GM08714 (cell line): ENCODE measurements at regions not wholly inside any gene's neighbourhood (a gene's known extent, or its start where the extent isn't known, plus 50 kb on each side); places are given as distances from the start of the nearest gene placed in this dataset.

Source experiments
- H3K4me3 ChIP-seq: fragments of 200-500 bp; sonication (Bioruptor generic); 2 replicates; pipeline ENCODE4 v1.5.1; 2014; ENCODE audit warnings: mild to moderate bottlenecking, low read length, inconsistent platforms
- ZNF274 ChIP-seq: IDR thresholded peaks from 2 replicates; pipeline ENCODE4 v1.6.1; 2012; ENCODE audit warnings: mild to moderate bottlenecking, low read depth, low read length

GRCh38 chr3:64464955-64465354, 222.8 kb downstream of the ADAMTS9 start:
- no peak for TF ChIP-seq ZNF274
- H3K4me3 ChIP-seq = no peak overlapping the region

DNA sequence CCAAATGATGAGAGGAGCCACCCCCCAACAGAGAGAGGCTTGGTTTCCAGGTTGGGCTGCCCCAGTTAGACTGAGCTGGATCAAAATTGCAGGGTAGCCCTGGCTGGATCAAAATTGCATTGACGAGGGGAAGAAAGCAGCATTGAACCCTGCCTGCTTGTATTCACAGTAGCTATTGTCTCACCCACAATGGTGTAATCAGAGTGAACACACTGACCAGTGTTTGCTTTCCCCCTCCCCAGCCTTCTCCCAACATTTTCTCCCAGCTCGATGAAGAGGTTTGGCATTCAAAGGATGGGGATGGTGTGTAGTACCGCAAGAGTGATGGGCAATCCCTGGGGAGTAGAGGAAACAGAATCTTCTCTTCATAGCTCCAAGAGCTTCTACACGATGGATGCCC, 223.8 kb downstream of the ADAMTS9 start:
- H3K4me3 ChIP-seq = no peak overlapping the region
- TF ChIP-seq ZNF274 = no peak

- no peak for TF ChIP-seq ZNF274
- H3K4me3 ChIP-seq = no peak overlapping the region
These were observed 225.6 kb downstream of the ADAMTS9 start for GRCh38 chr3:64462203-64462602.

DNA sequence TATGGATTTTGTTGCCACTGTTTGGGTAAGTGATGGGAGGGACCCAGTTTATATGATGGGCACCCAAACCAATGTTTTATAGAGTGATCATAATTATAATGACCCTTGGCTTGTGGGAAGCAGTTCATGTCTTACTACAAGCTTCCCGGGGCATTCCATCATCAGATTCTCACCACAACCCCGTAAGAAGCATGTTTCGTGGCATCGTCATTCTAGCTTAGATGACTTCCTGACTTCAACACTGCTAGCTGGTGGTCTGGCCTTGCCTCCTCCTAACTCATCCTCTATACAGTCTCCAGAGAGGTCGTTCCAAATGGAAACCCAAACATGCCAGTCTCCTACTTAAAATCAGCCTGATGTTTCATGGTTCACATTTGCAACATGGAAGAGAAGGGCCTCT, 226.9 kb downstream of the ADAMTS9 start:
- H3K4me3 ChIP-seq = no peak overlapping the region
- no peak for TF ChIP-seq ZNF274

- H3K4me3 ChIP-seq = no peak overlapping the region
- TF ChIP-seq ZNF274 = no peak
These were observed 227.6 kb downstream of the ADAMTS9 start for GRCh38 chr3:64460141-64460730.

GRCh38 chr3:64459711-64460110, 228.1 kb downstream of the ADAMTS9 start:
- no peak for TF ChIP-seq ZNF274
- H3K4me3 ChIP-seq = no peak overlapping the region

- no peak for TF ChIP-seq ZNF274
- no peak overlapping the region for H3K4me3 ChIP-seq
These were observed 230.0 kb downstream of the ADAMTS9 start for GRCh38 chr3:64457811-64458210.

DNA sequence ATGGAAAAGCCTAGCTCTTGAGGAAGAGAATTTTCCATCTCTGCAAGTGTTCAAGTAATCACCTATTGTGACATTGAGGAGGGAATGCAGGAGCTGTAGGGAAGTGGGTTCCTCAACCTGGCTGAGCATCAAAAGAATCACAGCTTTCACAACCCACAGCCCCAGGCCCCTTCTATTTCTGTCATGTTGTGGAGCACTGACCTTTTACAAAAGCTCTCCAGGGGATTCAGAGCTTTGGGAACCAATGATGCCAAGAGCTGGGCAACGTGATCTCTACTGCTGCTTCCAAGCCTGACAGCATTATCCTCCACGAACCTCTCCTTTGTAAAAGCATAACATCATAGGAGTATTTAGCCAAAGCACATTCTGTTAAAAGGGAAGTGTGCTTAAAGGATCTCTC, 231.1 kb downstream of the ADAMTS9 start:
- TF ChIP-seq ZNF274 = no peak
- no peak overlapping the region for H3K4me3 ChIP-seq

GRCh38 chr3:64455351-64455750, 230.1 kb upstream of the PRICKLE2 start:
- H3K4me3 ChIP-seq = no peak overlapping the region
- no peak for TF ChIP-seq ZNF274

GRCh38 chr3:64454768-64455167, 229.5 kb upstream of the PRICKLE2 start:
- TF ChIP-seq ZNF274 = no peak
- no peak overlapping the region for H3K4me3 ChIP-seq

GRCh38 chr3:64454179-64454578, 228.9 kb upstream of the PRICKLE2 start:
- H3K4me3 ChIP-seq = no peak overlapping the region
- TF ChIP-seq ZNF274 = no peak

DNA sequence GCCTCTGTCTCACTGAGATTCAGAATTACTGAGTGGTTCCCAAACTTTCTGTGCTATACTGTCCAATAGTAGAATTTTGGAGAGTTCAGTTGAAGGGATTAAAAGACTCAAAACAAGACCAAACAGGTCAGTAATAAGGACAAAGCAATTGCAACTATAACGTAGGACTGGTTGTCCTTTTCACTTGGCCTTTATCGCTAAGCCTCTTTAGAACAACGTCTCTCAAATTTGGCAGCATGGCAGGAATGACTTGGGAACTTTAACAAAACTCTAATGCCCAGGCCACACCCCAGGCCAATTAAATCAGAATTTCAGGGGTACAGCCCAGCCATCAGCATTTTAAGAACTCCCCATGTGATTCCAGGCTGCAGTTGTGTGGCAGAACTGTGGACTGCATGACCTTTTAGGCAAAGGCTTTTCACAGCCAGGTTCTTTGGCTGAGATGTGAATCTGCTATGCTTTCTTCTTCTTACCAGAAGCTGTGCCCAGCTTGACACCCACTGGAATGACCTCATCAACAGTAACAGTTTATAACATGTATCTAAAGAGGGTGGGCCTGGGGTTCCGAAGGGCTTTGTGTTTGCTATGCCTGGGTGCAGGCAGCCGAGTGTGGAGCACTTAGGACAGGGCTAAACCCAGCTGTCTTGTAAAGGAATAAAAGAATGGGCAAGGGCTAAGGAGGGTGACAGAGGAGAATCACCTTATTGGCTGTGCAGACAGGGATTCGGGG, 226.2 kb upstream of the PRICKLE2 start:
- no peak for TF ChIP-seq ZNF274
- no peak overlapping the region for H3K4me3 ChIP-seq

GRCh38 chr3:64450396-64450956, 225.2 kb upstream of the PRICKLE2 start:
- no peak for TF ChIP-seq ZNF274
- no peak overlapping the region for H3K4me3 ChIP-seq

GRCh38 chr3:64449026-64449425, 223.8 kb upstream of the PRICKLE2 start:
- no peak overlapping the region for H3K4me3 ChIP-seq
- TF ChIP-seq ZNF274 = no peak

DNA sequence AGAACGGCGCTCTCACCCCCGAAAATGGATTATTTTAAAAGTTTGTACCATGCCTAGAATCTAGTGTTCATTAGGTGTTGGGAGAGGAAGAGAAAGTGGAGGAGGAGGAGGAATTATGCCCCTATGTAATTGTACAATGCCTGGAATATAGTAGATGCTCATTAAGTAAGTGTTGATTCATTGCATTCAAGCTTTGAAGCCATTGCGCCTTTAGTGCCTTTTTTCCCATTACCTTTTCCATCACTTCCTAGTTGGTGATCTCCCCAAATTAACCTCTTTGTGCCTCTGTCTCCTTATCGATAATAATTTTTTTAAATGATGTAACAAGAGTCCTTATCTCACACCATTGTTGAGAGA, 220.7 kb upstream of the PRICKLE2 start:
- no peak for TF ChIP-seq ZNF274
- H3K4me3 ChIP-seq = no peak overlapping the region
